GM20431 (cell line): ENCODE measurements at regions not wholly inside any gene's neighbourhood (a gene's known extent, or its start where the extent isn't known, plus 50 kb on each side); places are given as distances from the start of the nearest gene placed in this dataset.
"Not testable (repeated sequence)": the region's sequence is repeated elsewhere in the genome, so short reads cannot be mapped to it uniquely, and the experiment has no call there.

ENCODE experiments used
- in situ Hi-C: fragments of 300-500 bp; cut with MseI, MboI; formaldehyde crosslinking; loops from one replicate; pipeline ENCODE4 v1.15.0; 2020; ENCODE audit warnings: low sequenced_read_pairs; ENCODE audit not compliant: unreplicated experiment

DNA sequence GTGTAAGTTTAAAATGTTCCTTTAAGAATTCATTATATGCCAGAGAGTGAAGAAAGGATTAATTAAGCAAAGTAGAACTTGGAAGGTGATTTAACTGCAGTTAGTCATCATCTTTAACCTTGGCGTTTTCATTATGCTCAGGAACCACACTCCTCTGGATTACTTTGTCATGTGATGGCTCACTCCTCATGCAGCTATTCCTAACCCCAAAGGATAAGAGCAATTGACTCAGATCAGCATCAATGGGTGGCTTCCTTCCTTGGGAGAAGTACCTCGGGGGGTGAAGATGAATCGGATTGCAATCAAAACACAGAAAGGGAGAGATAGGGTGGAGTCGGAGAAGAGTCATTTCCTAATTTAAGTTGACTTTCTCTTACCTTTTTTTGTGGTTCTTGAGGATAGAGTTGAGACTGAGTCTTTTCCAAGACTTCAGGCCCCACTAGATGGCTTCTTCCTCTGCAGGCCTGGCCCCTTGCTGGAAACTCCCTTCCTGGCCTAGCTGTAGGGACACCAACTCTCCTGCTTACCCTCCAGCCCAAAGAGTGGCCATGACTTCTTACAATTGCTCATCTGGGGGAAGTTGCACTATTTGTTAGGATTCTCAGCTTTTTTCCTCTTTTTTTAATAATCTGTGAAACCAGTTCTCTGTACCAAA is 238.6 kb upstream of the DDHD1 start:
- in situ Hi-C loops, result no loop called here

DNA sequence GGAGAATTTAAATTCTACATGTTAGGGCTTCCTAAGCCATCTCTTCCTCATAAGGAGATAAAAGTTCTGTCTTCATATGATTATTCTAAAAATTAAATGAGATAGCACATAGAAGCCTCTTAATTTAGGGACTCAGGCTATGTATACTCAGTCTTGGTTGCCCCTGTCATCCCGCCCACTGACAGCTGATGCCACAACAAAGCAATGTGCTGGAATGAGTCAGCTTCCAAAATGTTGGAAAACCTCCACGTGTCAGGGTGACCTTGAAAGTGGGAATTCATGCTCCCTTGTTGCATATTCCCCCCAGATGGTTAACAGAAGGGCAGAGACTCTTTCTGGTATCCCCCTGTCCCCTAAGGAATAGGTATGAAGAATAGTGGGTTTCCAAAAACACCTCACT is 238.0 kb upstream of the DDHD1 start:
- in situ Hi-C loops, result no loop called here

DNA sequence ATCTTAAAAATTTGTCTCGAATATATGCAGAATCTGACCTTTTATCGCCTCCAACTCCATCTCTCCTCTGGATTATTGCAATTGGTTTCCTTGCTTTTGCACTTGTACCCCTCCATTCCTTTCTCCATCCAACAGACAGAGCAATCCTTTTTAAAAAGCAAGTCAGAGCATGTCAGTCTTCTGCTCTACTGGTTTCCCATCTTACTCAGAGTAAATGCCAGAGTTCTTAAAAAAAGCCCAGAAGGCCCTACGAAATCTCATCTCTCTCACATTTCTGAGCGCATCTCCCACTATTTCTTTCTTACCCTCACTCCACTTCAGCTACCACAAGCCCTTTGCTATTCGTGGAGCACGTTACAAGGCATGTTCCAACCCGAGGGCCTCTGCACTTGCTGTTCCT is 236.9 kb upstream of the DDHD1 start:
- in situ Hi-C loops, result no loop called here

DNA sequence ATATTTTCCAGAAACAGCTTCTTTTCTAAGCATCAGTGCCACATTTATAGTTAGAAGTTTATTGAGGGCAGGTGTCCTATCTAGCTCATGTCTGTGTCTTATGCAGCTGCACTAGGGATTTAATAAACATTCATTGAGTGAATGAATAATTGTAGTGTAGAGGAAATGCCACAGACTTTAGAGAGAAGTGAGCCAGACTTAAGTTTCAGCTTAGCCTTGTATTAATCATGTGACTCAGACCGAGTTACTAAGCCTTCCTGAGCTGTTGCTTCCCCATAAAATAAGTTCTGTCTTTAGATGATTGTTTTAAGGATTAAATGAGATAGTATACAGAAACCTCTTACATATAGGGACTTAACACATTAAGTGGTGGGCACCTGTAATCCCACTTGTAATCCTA is 236.1 kb upstream of the DDHD1 start:
- in situ Hi-C loops, result no loop called here

DNA sequence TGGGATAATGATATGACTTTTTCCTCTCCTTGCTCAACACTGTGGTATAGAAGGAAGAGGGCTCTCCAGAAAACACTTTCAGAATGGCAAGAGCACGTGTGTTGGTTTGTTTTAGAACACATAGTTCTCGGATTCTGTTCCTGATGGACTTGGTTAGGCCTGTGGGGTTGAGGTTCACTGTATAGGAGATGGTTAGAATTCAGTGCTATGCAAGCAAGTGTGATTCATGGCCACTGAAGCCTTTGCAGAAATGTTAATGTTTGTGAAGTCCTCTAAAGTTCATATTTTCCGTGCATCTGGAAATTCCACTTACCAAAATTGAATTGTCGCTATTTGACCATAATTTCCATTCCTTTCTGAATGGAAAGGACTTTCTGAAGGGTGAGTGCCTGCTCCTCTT is 233.2 kb upstream of the DDHD1 start:
- in situ Hi-C loops, result no loop called here

DNA sequence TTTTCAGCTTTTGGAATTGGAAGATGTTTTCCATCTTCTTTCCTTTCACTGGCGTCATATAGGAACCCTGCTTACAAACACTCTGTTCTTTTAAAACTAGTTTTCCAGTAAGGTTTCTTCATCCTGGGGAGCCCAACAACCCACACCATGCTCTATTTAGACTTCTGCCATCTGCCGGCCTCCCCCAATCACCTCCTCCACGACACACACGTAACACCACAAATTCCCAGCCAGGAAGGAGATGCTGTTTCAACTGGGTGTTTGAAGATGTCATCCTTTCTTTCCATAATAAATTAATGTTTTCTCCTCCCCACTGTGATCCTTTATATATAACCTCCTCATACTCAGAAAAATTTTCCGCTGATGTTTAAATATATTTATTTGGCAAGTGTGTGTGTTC is 231.4 kb upstream of the DDHD1 start:
- in situ Hi-C loops, result no loop called here

DNA sequence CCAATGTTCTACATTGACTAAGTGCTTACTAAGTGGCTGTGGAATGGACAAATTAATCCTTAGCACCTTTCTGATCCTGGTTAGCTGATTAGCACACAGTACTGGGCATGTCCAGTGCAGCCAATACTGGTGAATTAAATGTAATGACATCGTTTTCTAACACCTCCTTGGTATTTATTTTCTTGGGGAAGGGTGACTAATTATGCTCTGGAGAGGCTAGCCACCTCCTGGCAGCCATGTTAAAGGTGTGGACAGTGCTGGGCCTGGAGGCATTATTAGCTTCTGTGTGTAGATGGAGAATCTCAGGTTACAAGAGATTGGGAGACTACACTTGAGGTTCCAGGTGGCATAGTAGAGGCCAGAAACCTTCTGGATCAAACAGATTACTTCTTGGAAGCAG is 230.9 kb upstream of the DDHD1 start:
- in situ Hi-C loops, result no loop called here

DNA sequence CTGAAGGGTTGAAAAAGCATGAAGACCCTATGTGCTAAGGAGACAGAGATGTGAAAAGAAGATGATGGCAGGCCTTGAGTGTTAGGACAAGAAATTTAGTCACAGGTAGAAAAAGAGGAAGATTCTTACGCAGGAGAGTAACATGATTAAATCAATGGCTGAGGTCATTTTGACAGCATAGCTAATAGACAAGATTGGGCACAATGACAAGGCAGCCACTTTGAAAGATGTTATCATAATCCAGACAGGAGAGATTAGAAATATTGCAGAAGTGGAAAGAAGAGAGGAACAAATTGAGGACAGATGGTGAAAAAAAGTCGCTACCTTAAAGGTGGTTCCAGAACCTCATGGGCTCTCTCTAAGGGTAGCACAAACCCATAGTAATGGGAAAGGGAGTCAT is 228.8 kb upstream of the DDHD1 start:
- in situ Hi-C loops, result no loop called here

DNA sequence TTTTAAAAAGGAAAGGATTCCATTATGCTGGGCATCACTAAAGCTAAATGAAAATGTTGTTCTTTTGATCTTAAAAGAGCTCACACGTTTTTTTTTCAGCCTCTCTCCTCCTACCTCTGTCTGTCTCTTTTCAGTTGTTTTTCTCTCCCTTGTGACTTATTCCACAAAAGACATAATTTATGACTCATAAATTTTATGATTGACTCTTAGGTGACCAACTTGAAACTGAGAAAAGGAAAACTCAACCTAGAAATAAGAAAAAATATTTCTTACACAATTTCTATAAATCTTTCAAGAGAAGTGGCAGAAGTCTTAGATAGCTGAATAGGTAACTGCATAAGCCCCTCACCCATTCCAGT is 227.7 kb upstream of the DDHD1 start:
- in situ Hi-C loops, result no loop called here

DNA sequence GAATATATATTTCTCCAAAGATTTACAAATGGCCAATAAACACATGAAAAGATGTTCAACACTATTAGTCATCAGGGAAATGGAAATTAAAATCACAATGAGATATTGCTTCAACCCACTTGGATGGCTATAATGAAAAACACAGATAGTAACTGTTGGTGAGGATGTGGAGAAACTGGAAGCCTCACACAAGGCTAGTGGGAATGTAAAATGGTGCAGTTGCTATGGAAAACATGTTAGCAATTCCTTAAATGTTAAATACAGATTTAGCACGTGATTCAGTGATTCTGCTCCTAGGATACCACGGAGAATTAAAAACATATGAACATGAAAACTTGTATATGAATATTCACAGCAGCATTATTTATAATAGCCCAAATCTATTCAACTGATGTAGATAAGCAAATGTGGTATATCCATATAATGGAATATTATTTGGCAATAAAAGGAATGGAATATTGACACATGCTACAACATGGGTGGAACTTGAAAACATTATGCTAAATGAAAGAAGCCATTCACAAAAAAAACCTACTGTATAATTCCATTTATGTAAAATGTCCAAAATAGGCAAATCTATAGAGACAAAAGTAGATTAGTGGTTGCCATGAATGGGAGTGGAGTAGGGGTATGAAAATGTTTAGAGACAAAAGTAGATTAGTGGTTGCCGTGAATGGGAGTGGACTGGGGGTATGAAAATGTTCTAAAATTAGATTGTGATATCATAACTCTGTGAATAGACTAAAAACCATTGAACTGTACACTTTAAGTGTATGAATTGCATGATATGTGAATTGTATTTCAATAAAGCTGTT is 227.1 kb upstream of the DDHD1 start:
- in situ Hi-C loops, result no loop called here

DNA sequence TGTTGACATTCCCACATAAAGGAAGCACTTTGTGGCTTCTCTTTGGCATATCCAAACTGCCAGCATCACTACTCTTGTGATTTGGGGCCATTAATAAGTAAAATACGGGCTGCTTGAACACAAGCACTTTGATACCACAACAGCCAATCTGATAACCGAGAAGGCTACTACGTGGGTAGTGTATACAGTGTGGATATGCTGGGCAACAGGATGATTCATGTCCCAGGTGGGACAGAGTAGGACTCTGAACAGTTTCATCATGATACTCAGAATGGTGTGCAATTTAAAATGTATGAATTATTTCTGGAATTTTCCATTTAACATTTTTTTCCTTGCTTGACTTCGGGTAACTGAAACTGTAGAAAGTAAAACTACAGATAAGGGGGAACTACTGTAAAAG is 225.0 kb upstream of the DDHD1 start:
- in situ Hi-C loops, result no loop called here

DNA sequence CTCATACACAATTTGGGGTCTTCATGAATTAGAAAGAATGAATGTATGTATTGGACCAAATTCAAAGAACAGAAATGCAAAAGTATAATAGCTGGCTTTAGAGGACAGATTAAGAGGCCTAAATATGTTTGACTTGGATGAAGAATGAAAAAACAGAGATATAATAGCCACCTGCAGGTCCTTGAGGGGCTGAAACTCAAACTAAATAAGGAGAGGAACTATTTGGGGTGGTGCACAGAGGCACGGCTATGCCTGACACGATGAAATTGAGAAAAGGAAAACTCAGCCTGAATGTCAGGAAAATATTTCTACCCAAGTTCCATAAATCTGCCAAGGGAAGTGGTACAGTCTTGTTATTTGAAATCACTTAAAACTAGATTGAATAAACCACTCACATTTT is 222.9 kb upstream of the DDHD1 start:
- in situ Hi-C loops, result no loop called here

DNA sequence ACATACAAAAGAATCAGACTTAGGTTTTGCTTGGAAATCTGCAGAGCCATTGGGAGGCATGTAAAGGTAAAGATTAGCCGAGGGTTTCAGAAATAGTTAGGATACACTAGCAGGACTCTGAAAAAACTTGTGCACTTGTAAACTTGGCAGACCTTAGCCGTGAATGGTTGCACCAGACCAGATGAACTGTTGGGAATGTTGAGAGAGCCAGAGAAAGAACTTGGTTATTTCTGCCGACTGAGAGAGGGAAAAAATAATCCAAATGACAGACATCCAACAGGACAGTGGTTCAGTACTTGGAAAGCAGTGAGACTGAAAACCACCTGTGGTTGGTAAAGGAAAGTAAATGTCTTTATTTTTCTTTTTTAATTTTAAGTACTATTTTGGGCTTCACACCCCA is 222.5 kb upstream of the DDHD1 start:
- in situ Hi-C loops, result no loop called here

DNA sequence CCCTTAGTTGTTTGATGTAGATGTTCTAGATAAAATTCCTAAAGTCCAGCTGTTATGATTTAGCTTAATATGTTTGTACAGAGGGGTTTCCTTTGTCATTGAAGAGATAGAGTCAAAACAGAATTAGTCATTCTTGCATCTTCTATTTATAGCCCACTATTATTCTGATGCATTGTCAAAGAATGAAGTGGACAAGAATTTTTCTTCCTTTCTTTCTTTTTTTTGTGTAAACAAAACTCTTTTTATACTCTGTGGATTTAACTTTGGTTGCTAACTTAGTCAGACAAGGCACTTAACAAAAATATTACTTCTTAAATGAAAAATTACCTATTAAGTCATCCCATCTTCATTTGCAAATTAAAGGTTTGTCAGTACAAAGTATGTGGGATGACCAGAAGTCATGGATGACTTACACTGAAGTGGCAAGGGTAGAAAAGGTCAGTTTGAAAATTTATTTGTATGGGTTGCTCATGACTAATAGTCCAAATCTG is 215.6 kb upstream of the DDHD1 start:
- in situ Hi-C loops, result no loop called here

DNA sequence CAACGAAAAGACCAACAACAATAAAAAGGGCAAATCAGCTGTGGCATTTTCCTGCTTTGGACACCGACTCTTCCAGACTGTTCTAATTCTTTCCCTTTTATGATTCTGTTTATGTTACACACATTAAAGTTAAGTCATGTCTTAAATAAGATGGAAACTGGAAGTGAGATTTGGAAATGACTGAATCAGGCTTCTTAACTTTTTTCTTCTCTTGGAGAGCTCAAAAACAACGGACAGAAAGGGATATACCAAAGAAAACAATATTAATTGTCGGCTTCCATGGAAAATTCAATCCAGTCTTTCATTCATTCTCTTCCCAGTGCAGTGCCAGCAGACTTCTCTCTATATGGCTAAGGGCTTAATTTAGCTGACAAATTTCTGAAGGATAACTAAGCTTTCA is 214.9 kb upstream of the DDHD1 start:
- in situ Hi-C loops, result no loop called here

DNA sequence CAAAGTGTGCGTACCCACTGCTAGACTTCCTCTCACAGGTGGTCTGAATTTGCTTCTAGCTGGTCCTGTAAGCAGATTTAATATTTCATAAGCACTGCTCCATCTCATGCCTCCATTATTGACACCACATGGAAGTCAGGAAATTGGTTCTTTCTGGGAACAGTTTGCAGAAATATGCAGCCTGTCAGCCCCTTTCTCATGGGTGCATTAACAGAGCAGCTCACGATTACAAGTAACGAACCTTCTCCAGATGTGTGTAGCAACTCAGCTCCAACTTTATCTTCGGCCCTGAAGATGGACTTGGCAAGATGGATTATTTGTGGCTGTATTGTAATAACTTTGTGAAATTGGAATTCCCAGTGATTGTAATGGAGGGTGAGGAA is 214.5 kb upstream of the DDHD1 start:
- in situ Hi-C loops, result no loop called here

DNA sequence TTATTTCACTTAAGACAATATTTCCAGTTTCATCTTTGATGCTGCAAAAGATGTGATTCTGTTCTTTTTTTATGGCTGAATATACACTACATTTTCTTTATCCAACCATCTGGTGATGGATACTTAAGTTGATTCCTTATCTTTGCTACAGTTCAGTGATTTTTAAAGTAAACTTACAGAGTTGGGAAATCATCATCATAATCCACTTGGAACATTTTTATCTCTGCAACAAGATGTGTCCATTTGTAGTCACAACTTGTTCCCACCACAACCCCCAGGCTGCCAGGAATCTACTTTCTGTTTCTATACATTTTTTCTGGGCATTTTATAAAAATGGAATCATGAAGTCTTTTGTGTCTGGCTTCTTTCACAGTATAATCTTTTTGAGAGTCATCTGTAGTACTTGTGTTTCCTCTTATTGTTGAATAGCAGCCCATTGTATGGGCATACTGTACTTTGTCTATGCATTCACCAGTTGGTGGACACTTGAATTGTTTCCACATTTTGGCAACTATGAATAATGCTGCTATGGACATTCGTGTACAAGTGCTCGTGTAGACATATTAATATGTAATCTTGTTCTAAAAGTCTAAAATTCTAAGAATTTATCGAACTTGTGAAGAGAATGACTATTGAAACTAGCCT is 212.5 kb upstream of the DDHD1 start:
- in situ Hi-C loops, result no loop called here

DNA sequence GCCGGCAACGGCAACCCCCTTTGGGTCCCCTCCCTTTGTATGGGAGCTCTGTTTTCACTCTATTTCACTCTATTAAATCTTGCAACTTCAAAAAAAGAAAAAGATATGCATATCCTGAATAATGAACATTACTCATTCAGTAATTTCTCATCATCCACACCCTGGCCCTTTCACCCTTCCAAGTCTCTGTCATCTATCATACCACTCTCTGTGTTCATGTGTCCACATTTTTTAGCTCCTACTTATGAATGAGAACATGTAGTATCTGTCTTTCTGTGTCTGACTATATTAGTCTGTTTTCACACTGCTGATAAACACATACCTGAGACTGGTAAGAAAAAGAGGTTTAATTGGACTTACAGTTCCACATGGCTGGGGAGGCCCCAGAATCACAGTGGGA is 209.8 kb upstream of the DDHD1 start:
- in situ Hi-C loops, result not testable (repeated sequence)

DNA sequence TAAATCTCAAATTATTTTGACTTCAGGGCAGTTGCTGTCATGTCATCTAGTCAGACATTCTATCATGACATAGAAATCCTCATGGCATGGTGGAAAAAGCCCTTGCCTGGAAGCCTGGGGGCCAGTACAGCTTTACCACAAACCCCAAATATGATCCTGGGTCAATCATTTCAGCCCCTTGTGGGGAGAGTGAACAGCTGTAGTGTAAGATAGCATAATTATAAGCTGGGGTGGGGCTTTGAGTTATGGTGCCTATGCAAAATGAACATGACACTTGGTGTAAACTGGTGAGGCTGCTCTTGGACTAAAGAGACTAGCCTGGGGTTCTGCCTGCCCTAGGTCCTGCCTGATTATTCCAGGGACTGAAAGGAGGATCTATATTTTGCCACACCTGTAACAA is 207.7 kb upstream of the DDHD1 start:
- in situ Hi-C loops, result no loop called here

DNA sequence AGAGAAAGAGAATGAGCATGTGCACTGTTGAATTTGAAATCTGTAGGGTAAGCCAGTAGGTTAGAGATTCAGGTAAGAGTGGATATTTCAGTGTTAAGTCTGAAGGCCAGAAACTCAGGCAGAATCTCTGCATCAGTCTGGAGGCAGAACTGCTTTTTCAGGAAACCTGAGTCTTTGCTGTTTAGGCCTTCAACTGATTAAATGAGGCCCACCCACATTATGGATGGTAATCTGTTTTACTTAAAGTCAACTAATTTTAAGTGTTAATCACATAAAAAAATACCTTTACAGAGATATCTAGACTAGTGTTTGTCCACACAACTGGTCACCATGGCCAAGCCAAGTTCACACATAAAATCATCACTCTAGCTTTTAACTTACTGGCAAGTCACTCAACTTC is 205.0 kb upstream of the DDHD1 start:
- in situ Hi-C loops, result no loop called here

DNA sequence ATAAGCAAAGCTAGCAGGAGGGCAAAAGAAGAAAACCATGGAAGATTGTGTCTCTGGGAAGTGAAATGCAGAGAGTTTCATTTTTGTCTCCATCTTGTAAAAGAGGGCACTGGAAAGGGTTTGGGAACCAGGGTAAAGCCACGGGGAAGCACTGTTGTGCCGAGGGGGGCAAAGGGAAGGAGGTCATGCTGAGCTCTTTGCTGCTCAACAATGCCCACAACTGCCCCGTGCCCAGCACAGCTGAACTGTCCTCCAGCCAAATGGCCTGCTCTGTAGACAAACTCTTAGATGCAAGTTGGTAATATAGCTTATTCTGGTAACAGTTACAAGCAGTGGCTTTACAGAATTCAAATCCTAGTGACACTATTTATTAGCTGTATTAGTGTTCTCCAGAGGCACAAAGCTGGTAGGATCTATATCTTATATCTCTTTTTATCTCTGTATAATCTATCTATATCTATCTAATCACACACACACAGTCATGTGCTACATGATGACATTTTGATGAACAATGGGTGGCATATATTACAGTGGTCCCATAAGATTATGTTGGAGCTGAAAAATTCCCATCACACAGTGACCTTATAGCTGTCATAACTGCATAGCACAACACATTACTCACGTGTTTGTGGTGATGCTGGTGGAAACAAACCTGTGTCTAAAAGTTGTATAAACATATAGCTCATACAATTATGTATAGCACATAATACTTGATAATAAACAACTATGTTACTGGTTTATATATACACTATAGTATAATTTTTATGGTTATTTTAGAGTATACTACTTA is 203.4 kb upstream of the DDHD1 start:
- in situ Hi-C loops, result no loop called here
